SK-N-SH (cell line): ENCODE measurements at regions not wholly inside any gene's neighbourhood (a gene's known extent, or its start where the extent isn't known, plus 50 kb on each side); places are given as distances from the start of the nearest gene placed in this dataset.

Experiments
- CTCF ChIA-PET: fragments of 300-600, 350-600 bp; formaldehyde crosslinking; extraction: SDS; loops from one replicate; lab custom pipeline; 2021; lab: Yijun Ruan, JAX
- POLR2A ChIA-PET: fragments of 350-600 bp; sonication (Branson Sonifier 250); formaldehyde crosslinking; extraction: SDS; loops from one replicate; lab custom pipeline; 2020; ENCODE audit warnings: antibody characterized with exemption, inconsistent platforms; lab: Yijun Ruan, JAX
- DNase-seq: peaks from one replicate; pipeline ENCODE4 v3.0.0; 2012
- H2AFZ ChIP-seq: fragments of 200-600 bp; sonication (generic); 2 replicates; pipeline ENCODE4 v1.8.1; 2016; ENCODE audit warnings: antibody characterized with exemption, mild to moderate bottlenecking, low read depth
- H3F3A ChIP-seq: fragments of 200-600 bp; sonication (generic); replicated peaks from 2 replicates; pipeline ENCODE3; 2016; ENCODE audit warnings: antibody characterized with exemption, mild to moderate bottlenecking; ENCODE audit not compliant: insufficient read depth
- H3K27ac ChIP-seq, 2 experiments: fragments of 200-500 bp in 1 of 2; fragments of 200-600 bp in 1 of 2; sonication (Bioruptor generic) in 1 of 2; sonication (generic), shearing (Covaris generic) in 1 of 2; 2 replicates each; pipeline versions ENCODE4 v1.5.1 to v1.6.1; 2014 to 2016; ENCODE audit warnings: low read depth in 2 of 2, inconsistent platforms in 1 of 2, low read length in 1 of 2, mild to moderate bottlenecking in 1 of 2, mixed read lengths in 1 of 2
- H3K27me3 ChIP-seq: fragments of 200-600 bp; sonication (generic), shearing (Covaris generic); 2 replicates; pipeline ENCODE4 v1.6.1; 2016; ENCODE audit warnings: mixed run types; ENCODE audit not compliant: insufficient read depth
- H3K36me3 ChIP-seq, 2 experiments: fragments of 200-500 bp in 1 of 2; fragments of 200-600 bp in 1 of 2; sonication (Bioruptor generic) in 1 of 2; sonication (generic) in 1 of 2; replicated peaks in 1 of 2; 2 replicates each; pipeline versions ENCODE3 to v1.5.1; 2014 to 2016; ENCODE audit warnings: low read length in 1 of 2, mild to moderate bottlenecking in 1 of 2; ENCODE audit not compliant: insufficient read depth in 2 of 2, control insufficient read depth in 1 of 2
- H3K4me1 ChIP-seq, 2 experiments: fragments of 200-500 bp in 1 of 2; fragments of 200-600 bp in 1 of 2; sonication (Bioruptor generic) in 1 of 2; sonication (generic), shearing (Covaris generic) in 1 of 2; 2 replicates each; pipeline versions ENCODE4 v1.5.1 to v1.6.1; 2014 to 2016; ENCODE audit warnings: low read depth in 1 of 2, low read length in 1 of 2, mixed run types in 1 of 2; ENCODE audit not compliant: insufficient read depth in 2 of 2, control insufficient read depth in 1 of 2
- H3K4me2 ChIP-seq: fragments of 200-600 bp; sonication (generic), shearing (Covaris generic); 2 replicates; pipeline ENCODE4 v1.6.1; 2017; ENCODE audit warnings: mixed run types
- H3K4me3 ChIP-seq, 2 experiments: fragments of 200-500 bp in 1 of 2; fragments of 200-600 bp in 1 of 2; sonication (Bioruptor generic) in 1 of 2; sonication (generic), shearing (Covaris generic) in 1 of 2; 2 replicates each; pipeline versions ENCODE4 v1.5.1 to v1.8.1; 2014 to 2016; ENCODE audit warnings: low read depth in 2 of 2, inconsistent platforms in 1 of 2, low read length in 1 of 2, mild to moderate bottlenecking in 1 of 2, mixed read lengths in 1 of 2, moderate library complexity in 1 of 2
- H3K79me2 ChIP-seq: fragments of 200-600 bp; sonication (generic); 2 replicates; pipeline ENCODE4 v1.8.1; 2017; ENCODE audit warnings: mild to moderate bottlenecking; ENCODE audit not compliant: insufficient read depth
- H3K9ac ChIP-seq: fragments of 200-600 bp; sonication (generic); 2 replicates; pipeline ENCODE4 v1.6.1; 2017; ENCODE audit warnings: mixed run types
- H3K9me2 ChIP-seq: fragments of 200-600 bp; sonication (generic); 2 replicates; pipeline ENCODE4 v1.6.1; 2017; ENCODE audit warnings: mixed run types
- H3K9me3 ChIP-seq: fragments of 200-600 bp; sonication (generic); 2 replicates; pipeline ENCODE4 v1.6.1; 2017; ENCODE audit warnings: mixed run types, mild to moderate bottlenecking, moderate library complexity
- H4K20me1 ChIP-seq: fragments of 200-600 bp; sonication (generic); 2 replicates; pipeline ENCODE4 v1.6.1; 2017; ENCODE audit warnings: mild to moderate bottlenecking, mixed run types; ENCODE audit not compliant: insufficient read depth
- FOXJ3 ChIP-seq: sonication (generic); formaldehyde crosslinking; IDR thresholded peaks from 2 replicates; pipeline ENCODE4 v1.5.1; 2020; ENCODE audit warnings: mild to moderate bottlenecking, missing genetic modification reagents
- GATA2 ChIP-seq: sonication (generic); formaldehyde crosslinking; IDR thresholded peaks from 2 replicates; pipeline ENCODE4 v1.5.0; 2020; ENCODE audit warnings: mild to moderate bottlenecking, missing genetic modification reagents
- IRF3 ChIP-seq: fragments of 150-350 bp; IDR thresholded peaks from 2 replicates; pipeline ENCODE4 v1.6.1; 2016; ENCODE audit warnings: mild to moderate bottlenecking, low read depth, low read length
- MAX ChIP-seq: IDR thresholded peaks from 2 replicates; pipeline ENCODE4 v1.4.0; 2012; ENCODE audit warnings: low read depth
- MEF2A ChIP-seq: IDR thresholded peaks from 2 replicates; pipeline ENCODE4 v1.4.0; 2012; ENCODE audit warnings: low read depth, borderline replicate concordance
- MXI1 ChIP-seq: IDR thresholded peaks from 2 replicates; pipeline ENCODE4 v1.6.1; 2012; ENCODE audit warnings: mild to moderate bottlenecking, low read depth, low read length, improper control_type of control experiment
- NFIC ChIP-seq: IDR thresholded peaks from 2 replicates; pipeline ENCODE4 v1.4.0; 2012; ENCODE audit warnings: borderline replicate concordance
- POLR2AphosphoS5 ChIP-seq: IDR thresholded peaks from 2 replicates; pipeline ENCODE4 v1.6.1; 2012; ENCODE audit warnings: low read depth, low read length
- RCOR1 ChIP-seq: fragments of 150-350 bp; IDR thresholded peaks from 2 replicates; pipeline ENCODE4 v1.6.1; 2017; ENCODE audit warnings: antibody characterized with exemption, low read length
- REST ChIP-seq: IDR thresholded peaks from 2 replicates; pipeline ENCODE4 v1.6.1; 2012; ENCODE audit warnings: mild to moderate bottlenecking, low read depth, low read length, moderate library complexity
- RXRA ChIP-seq: IDR thresholded peaks from 2 replicates; pipeline ENCODE4 v1.4.0; 2012; ENCODE audit warnings: low read depth, mild to moderate bottlenecking, borderline replicate concordance
- SIN3A ChIP-seq: IDR thresholded peaks from 2 replicates; pipeline ENCODE4 v1.6.1; 2012; ENCODE audit warnings: low read depth, mild to moderate bottlenecking, low read length, moderate library complexity, borderline replicate concordance
- TCF12 ChIP-seq: IDR thresholded peaks from 2 replicates; pipeline ENCODE4 v1.4.0; 2012
- TEAD4 ChIP-seq: IDR thresholded peaks from 2 replicates; pipeline ENCODE4 v1.4.0; 2012; ENCODE audit warnings: mild to moderate bottlenecking, borderline replicate concordance; ENCODE audit not compliant: insufficient read depth
- USF2 ChIP-seq: fragments of 150-350 bp; IDR thresholded peaks from 2 replicates; pipeline ENCODE4 v1.6.1; 2017; ENCODE audit warnings: antibody characterized with exemption, low read length, low read depth, borderline replicate concordance
- WGBS: methylation state at CpG from one replicate; pipeline ENCODE4 v1.1.6; 2017; ENCODE audit warnings: low lambda C conversion rate; 5-methylcytosine and 5-hydroxymethylcytosine counted together

DNA sequence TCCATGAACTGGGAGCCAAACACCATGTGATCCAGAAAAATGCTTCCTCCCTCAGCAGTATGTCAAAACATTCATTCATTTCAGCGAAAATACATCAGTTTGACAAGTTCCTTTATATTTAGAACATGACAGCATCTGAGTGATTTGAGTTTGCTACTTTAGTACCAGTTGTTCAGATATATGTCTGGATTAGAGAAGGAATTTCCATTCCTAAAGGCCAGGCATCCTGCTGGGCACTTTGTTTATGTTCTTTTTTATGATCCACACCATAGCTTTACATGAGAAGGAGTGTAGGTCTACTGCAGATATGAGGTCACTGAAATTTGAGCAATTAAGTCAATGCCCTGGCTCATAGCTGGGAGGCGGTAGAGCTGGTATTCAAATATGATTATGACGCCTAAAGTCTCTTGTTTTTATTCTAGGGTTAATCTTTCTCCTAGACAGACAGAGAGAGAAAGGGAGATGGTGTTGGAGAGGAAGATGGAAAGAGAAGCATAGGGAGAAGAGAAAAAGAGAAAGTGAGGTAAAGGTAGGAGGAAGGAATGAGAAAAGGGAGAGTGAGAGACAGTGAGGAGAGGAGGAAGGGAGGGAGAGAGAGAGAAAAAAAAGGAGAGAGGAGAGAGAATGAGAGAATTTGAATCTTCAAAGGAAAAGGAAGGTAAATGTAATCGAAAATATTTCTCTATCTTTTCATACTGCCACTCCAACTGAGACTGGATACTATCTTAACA is 839.5 kb upstream of the FANCL start:
- H3K27ac ChIP-seq = no peak overlapping the region
- H3F3A ChIP-seq = no peaks in the 10 kb centered on the region
- no peaks in the 10 kb centered on the region for H3K9me3 ChIP-seq
- no peak for TF ChIP-seq TCF12
- TF ChIP-seq FOXJ3 = no peak
- no peak for TF ChIP-seq USF2
- TF ChIP-seq NFIC = no peak
- no peak for TF ChIP-seq MEF2A
- TF ChIP-seq MAX = no peak
- TF ChIP-seq REST = no peak
- no peak for TF ChIP-seq RXRA
- TF ChIP-seq IRF3 = no peak
- no peak for TF ChIP-seq SIN3A
- no peak for TF ChIP-seq TEAD4
- TF ChIP-seq MXI1 = no peak
- no peak for TF ChIP-seq POLR2AphosphoS5
- no peak for TF ChIP-seq GATA2 (CRISPR knock-in tag)
- TF ChIP-seq RCOR1 = no peak
- H3K36me3 ChIP-seq = no peaks in the 10 kb centered on the region
- no peak for DNase-seq
- no peak overlapping the region for H3K4me3 ChIP-seq
- no peaks in the 10 kb centered on the region for H3K27me3 ChIP-seq
- no peaks in the 10 kb centered on the region for H3K79me2 ChIP-seq
- H3K4me2 ChIP-seq = no peak overlapping the region
- 30% methylated on average over 4 of the region's 4 CpGs for WGBS
- CTCF ChIA-PET = interaction anchor here (0.6 kb wide), 1 partner anchor 11 kb away, joined by 3 read pairs; no protein-coding TSS in a partner anchor
- POLR2A ChIA-PET = no interaction called here
- no peaks in the 10 kb centered on the region for H3K9me2 ChIP-seq
- no peaks in the 10 kb centered on the region for H4K20me1 ChIP-seq
- no peaks in the 10 kb centered on the region; a peak in 1 of 4 replicates for H3K4me1 ChIP-seq
- H2AFZ ChIP-seq = no peak overlapping the region
- no peak overlapping the region for H3K9ac ChIP-seq
